ENCODE measurements at regions not wholly inside any gene's neighbourhood (a gene's known extent, or its start where the extent isn't known, plus 50 kb on each side); places are given as distances from the start of the nearest gene placed in this dataset.
"Not testable (repeated sequence)": the region's sequence is repeated elsewhere in the genome, so short reads cannot be mapped to it uniquely, and the experiment has no call there.

GRCh38 chr11:34795641-34796040 is 120.5 kb downstream of the APIP start:
- DNase-seq (ENCODE audit: extremely low read depth, low read depth), result no peak

- no peak for DNase-seq (ENCODE audit: extremely low read depth, low read depth)
Observed at GRCh38 chr11:34794696-34795095, 121.5 kb downstream of the APIP start.

GRCh38 chr11:34793666-34794065 is 122.5 kb downstream of the APIP start:
- DNase-seq (ENCODE audit: extremely low read depth, low read depth), result no peak

GRCh38 chr11:34792814-34793258 is 123.3 kb downstream of the APIP start:
- no peak for DNase-seq (ENCODE audit: extremely low read depth, low read depth)

- DNase-seq (ENCODE audit: extremely low read depth, low read depth), result no peak
Observed at GRCh38 chr11:34791780-34792542, 124.2 kb downstream of the APIP start.

- no peak for DNase-seq (ENCODE audit: extremely low read depth, low read depth)
Observed at GRCh38 chr11:34790620-34791019, 125.6 kb downstream of the APIP start.

- DNase-seq (ENCODE audit: extremely low read depth, low read depth), result no peak
Observed at GRCh38 chr11:34789196-34789834, 126.9 kb downstream of the APIP start.

GRCh38 chr11:34788642-34789041 is 127.5 kb downstream of the APIP start:
- no peak for DNase-seq (ENCODE audit: extremely low read depth, low read depth)

GRCh38 chr11:34787895-34788294 is 128.3 kb downstream of the APIP start:
- no peak for DNase-seq (ENCODE audit: extremely low read depth, low read depth)

- DNase-seq (ENCODE audit: extremely low read depth, low read depth), result no peak
Observed at GRCh38 chr11:34787348-34787747, 128.8 kb downstream of the APIP start.

- no peak for DNase-seq (ENCODE audit: extremely low read depth, low read depth)
Observed at GRCh38 chr11:34784318-34784841, 131.8 kb downstream of the APIP start.

- DNase-seq (ENCODE audit: extremely low read depth, low read depth), result no peak
Observed at GRCh38 chr11:34783816-34784317, 132.3 kb downstream of the APIP start.

GRCh38 chr11:34781826-34782225 is 134.4 kb downstream of the APIP start:
- not testable (repeated sequence) for DNase-seq (ENCODE audit: extremely low read depth, low read depth)

- DNase-seq (ENCODE audit: extremely low read depth, low read depth), result no peak
Observed at GRCh38 chr11:34775417-34775888, 140.7 kb downstream of the APIP start.

- DNase-seq (ENCODE audit: extremely low read depth, low read depth), result no peak
Observed at GRCh38 chr11:34774604-34775003, 141.6 kb downstream of the APIP start.

- no peak for DNase-seq (ENCODE audit: extremely low read depth, low read depth)
Observed at GRCh38 chr11:34773826-34774225, 142.4 kb downstream of the APIP start.

GRCh38 chr11:34773211-34773610 is 143.0 kb downstream of the APIP start:
- no peak for DNase-seq (ENCODE audit: extremely low read depth, low read depth)

GRCh38 chr11:34770111-34770510 is 146.1 kb downstream of the APIP start:
- no peak for DNase-seq (ENCODE audit: extremely low read depth, low read depth)

GRCh38 chr11:34769224-34769623 is 147.0 kb downstream of the APIP start:
- no peak for DNase-seq (ENCODE audit: extremely low read depth, low read depth)

GRCh38 chr11:34762625-34763024 is 141.7 kb downstream of the EHF start:
- DNase-seq (ENCODE audit: extremely low read depth, low read depth), result not testable (repeated sequence)

- DNase-seq (ENCODE audit: extremely low read depth, low read depth), result no peak
Observed at GRCh38 chr11:34758262-34758661, 137.4 kb downstream of the EHF start.

- no peak for DNase-seq (ENCODE audit: extremely low read depth, low read depth)
Observed at GRCh38 chr11:34757026-34757451, 136.1 kb downstream of the EHF start.
